ENCODE measurements at regions not wholly inside any gene's neighbourhood (a gene's known extent, or its start where the extent isn't known, plus 50 kb on each side); places are given as distances from the start of the nearest gene placed in this dataset.

DNA sequence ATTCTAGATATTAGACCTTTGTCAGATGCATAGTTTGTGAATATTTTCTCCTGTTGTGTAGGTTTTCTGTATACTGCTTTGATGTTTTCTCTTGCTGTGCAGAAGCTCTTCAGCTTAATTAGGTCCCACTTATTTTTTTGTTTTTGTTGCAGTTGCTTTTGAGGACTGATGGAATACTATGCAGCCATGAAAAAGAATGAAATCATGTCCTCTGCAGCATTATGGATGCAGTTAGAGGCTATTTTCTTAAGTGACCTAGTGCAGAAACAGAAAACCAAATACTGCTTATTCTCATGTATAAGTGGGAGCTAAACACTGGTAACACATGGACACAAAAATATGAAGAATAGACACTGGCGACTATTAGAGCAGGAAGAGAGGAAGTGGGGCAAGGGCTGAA is 155.0 kb upstream of the HNMT start:
- H3K9ac ChIP-seq (ENCODE audit: low read length): no peak overlapping the region
- H3K79me2 ChIP-seq (ENCODE audit: insufficient read depth, low read length): no peaks in the 10 kb centered on the region
- no peaks in the 10 kb centered on the region for H3F3A ChIP-seq (ENCODE audit: insufficient read depth)
- H3K27me3 ChIP-seq (ENCODE audit: low read length): no peaks in the 10 kb centered on the region
- no peaks in the 10 kb centered on the region for H3K9me3 ChIP-seq (ENCODE audit: insufficient read depth, low read length)
- no peak overlapping the region for H3K4me2 ChIP-seq (ENCODE audit: low read depth, low read length, poor library complexity, severe bottlenecking)
- TF ChIP-seq CTCF (IDR thresholded peaks at IDR 0.05; ENCODE audit: insufficient read depth, low read length, poor library complexity, severe bottlenecking) (no peak), EZH2phosphoT487 (conservative IDR thresholded peaks at IDR 0.05; ENCODE audit: low read length) (no peak)
- no peaks in the 10 kb centered on the region for H4K20me1 ChIP-seq (ENCODE audit: low read depth, low read length)
- no peak overlapping the region for H3K4me3 ChIP-seq (ENCODE audit: insufficient read depth, low read length, poor library complexity, severe bottlenecking)
- no peaks in the 10 kb centered on the region for H3K36me3 ChIP-seq (ENCODE audit: low read length)
- no peak overlapping the region for H3K27ac ChIP-seq (ENCODE audit: low read depth, low read length)
- H2AFZ ChIP-seq (ENCODE audit: low read depth, low read length, severe bottlenecking): no peak overlapping the region
- no peaks in the 10 kb centered on the region for H3K9me2 ChIP-seq (replicated peaks; ENCODE audit: insufficient read depth, low read length)

DNA sequence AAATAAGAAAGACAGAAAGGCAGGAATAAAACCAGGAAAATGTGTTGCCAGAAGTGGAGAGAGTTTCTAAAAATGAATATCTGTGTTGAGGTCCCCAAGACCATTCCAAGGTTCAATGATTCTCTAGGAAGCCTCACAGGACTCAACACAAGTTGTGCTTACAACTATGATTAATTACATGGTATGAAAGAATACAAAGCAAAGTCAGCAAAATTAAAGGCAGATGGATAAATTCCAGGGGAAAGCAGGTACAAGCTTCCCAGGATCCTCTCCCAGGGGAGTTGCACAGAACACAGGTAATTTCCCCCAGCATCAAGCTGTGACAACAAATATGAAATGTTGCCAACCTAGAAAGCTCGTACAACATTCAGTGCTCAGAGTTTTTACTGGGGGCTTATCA is 154.4 kb upstream of the HNMT start:
- Histone ChIP-seq H3K9me2 (replicated peaks; ENCODE audit: insufficient read depth, low read length) (no peaks in the 10 kb centered on the region), H2AFZ (ENCODE audit: low read depth, low read length, severe bottlenecking) (no peak overlapping the region), H3K27ac (ENCODE audit: low read depth, low read length) (no peak overlapping the region), H3K9me3 (ENCODE audit: insufficient read depth, low read length) (no peaks in the 10 kb centered on the region), H3K36me3 (ENCODE audit: low read length) (no peaks in the 10 kb centered on the region), H3K4me3 (ENCODE audit: insufficient read depth, low read length, poor library complexity, severe bottlenecking) (no peak overlapping the region), H3K4me2 (ENCODE audit: low read depth, low read length, poor library complexity, severe bottlenecking) (no peak overlapping the region), H3F3A (ENCODE audit: insufficient read depth) (no peaks in the 10 kb centered on the region), H3K9ac (ENCODE audit: low read length) (no peak overlapping the region), H4K20me1 (ENCODE audit: low read depth, low read length) (no peaks in the 10 kb centered on the region), H3K27me3 (ENCODE audit: low read length) (no peaks in the 10 kb centered on the region), H3K79me2 (ENCODE audit: insufficient read depth, low read length) (no peaks in the 10 kb centered on the region)
- TF ChIP-seq CTCF (IDR thresholded peaks at IDR 0.05; ENCODE audit: insufficient read depth, low read length, poor library complexity, severe bottlenecking) (no peak), EZH2phosphoT487 (conservative IDR thresholded peaks at IDR 0.05; ENCODE audit: low read length) (no peak)

GRCh38 chr2:137812517-137812916 is 151.8 kb upstream of the HNMT start:
- Histone ChIP-seq H2AFZ (ENCODE audit: low read depth, low read length, severe bottlenecking) (no peak overlapping the region), H3K79me2 (ENCODE audit: insufficient read depth, low read length) (no peaks in the 10 kb centered on the region), H3K4me2 (ENCODE audit: low read depth, low read length, poor library complexity, severe bottlenecking) (no peak overlapping the region), H3K27me3 (ENCODE audit: low read length) (no peaks in the 10 kb centered on the region), H3K27ac (ENCODE audit: low read depth, low read length) (no peak overlapping the region), H3K9me2 (replicated peaks; ENCODE audit: insufficient read depth, low read length) (no peaks in the 10 kb centered on the region), H3K4me3 (ENCODE audit: insufficient read depth, low read length, poor library complexity, severe bottlenecking) (no peak overlapping the region), H3K9me3 (ENCODE audit: insufficient read depth, low read length) (no peaks in the 10 kb centered on the region), H3F3A (ENCODE audit: insufficient read depth) (no peaks in the 10 kb centered on the region), H3K9ac (ENCODE audit: low read length) (no peak overlapping the region), H4K20me1 (ENCODE audit: low read depth, low read length) (no peaks in the 10 kb centered on the region), H3K36me3 (ENCODE audit: low read length) (no peaks in the 10 kb centered on the region)
- TF ChIP-seq EZH2phosphoT487 (conservative IDR thresholded peaks at IDR 0.05; ENCODE audit: low read length) (no peak), CTCF (IDR thresholded peaks at IDR 0.05; ENCODE audit: insufficient read depth, low read length, poor library complexity, severe bottlenecking) (no peak)

DNA sequence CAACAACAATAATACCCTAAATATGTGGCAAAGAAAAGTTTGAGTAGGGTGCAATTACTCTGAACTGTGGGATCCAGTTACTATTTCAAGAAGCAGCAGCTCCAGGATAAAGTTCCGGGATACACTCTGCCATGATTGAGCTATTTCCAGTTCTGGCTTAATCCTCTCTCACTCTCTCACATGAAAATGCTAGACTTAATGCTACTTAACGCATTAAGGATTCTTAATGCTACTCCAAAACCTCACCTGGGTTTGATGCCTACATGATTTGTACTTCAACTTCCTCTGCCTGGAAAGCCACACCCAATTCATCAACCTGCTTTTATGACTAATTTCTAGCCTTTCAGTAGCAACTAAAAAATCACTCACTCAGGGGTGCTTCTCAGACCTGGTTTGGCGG is 151.1 kb upstream of the HNMT start:
- Histone ChIP-seq H3K9ac (ENCODE audit: low read length) (no peak overlapping the region), H3K27me3 (ENCODE audit: low read length) (no peaks in the 10 kb centered on the region)

More for the DNA sequence above, 151.1 kb upstream of the HNMT start:
- no peaks in the 10 kb centered on the region for H3K79me2 ChIP-seq (ENCODE audit: insufficient read depth, low read length)
- no peak overlapping the region for H3K4me3 ChIP-seq (ENCODE audit: insufficient read depth, low read length, poor library complexity, severe bottlenecking)
- no peak overlapping the region for H3K27ac ChIP-seq (ENCODE audit: low read depth, low read length)
- no peaks in the 10 kb centered on the region for H3K36me3 ChIP-seq (ENCODE audit: low read length)
- H4K20me1 ChIP-seq (ENCODE audit: low read depth, low read length): no peaks in the 10 kb centered on the region
- H3K4me2 ChIP-seq (ENCODE audit: low read depth, low read length, poor library complexity, severe bottlenecking): no peak overlapping the region
- no peaks in the 10 kb centered on the region for H3K9me3 ChIP-seq (ENCODE audit: insufficient read depth, low read length)
- no peaks in the 10 kb centered on the region for H3K9me2 ChIP-seq (replicated peaks; ENCODE audit: insufficient read depth, low read length)
- H3F3A ChIP-seq (ENCODE audit: insufficient read depth): no peaks in the 10 kb centered on the region
- TF ChIP-seq EZH2phosphoT487 (conservative IDR thresholded peaks at IDR 0.05; ENCODE audit: low read length) (no peak), CTCF (IDR thresholded peaks at IDR 0.05; ENCODE audit: insufficient read depth, low read length, poor library complexity, severe bottlenecking) (no peak)
- H2AFZ ChIP-seq (ENCODE audit: low read depth, low read length, severe bottlenecking): no peak overlapping the region
